HCT116 (cell line): ENCODE measurements at regions not wholly inside any gene's neighbourhood (a gene's known extent, or its start where the extent isn't known, plus 50 kb on each side); places are given as distances from the start of the nearest gene placed in this dataset.

ENCODE experiments used
- ATAC-seq: fragments of 200-7000 bp; cut with Tn5 transposase; 2 replicates; pipeline ENCODE4 v1.9.1; 2020; ENCODE audit warnings: mild to moderate bottlenecking, moderate library complexity
- BruUV-seq: library from RNA; stranded (reverse); fragments of 400-500 nt; replicated peaks from 2 replicates; lab custom pipeline; 2021; lab: Mats Ljungman, UMichigan
- CTCF ChIA-PET: fragments of 300-600 bp; sonication (Branson Sonifier 250); formaldehyde crosslinking; loops from one replicate; lab custom pipeline; 2021; ENCODE audit warnings: antibody characterized with exemption; lab: Charles Lee
- POLR2A ChIA-PET: fragments of 300-600, 350-600 bp; sonication (Branson Sonifier 250); formaldehyde crosslinking; loops from one replicate; lab custom pipeline; 2021; ENCODE audit warnings: antibody characterized with exemption; lab: Charles Lee
- RAD21 ChIA-PET, 2 experiments: fragments of 300-600 bp; sonication (Branson Sonifier 250); formaldehyde crosslinking; loops; one replicate each; lab custom pipeline; 2023; ENCODE audit warnings: low total read pairs in 2 of 2; ENCODE audit not compliant: uncharacterized antibody in 2 of 2, unreplicated experiment in 2 of 2, low non-redundant PET in 1 of 2; lab: Charles Lee
- DNase-seq: peaks from one replicate; pipeline ENCODE4 v3.0.0-alpha.2; 2010; ENCODE audit warnings: low read depth, low spot score
- H2AFZ ChIP-seq: fragments of 200-600 bp; shearing (Covaris generic), sonication (generic); 2 replicates; pipeline ENCODE4 v1.6.1; 2017; ENCODE audit warnings: low read depth, mixed run types, mixed read lengths, antibody characterized with exemption, low read length; ENCODE audit not compliant: poor library complexity, severe bottlenecking
- H3K27ac ChIP-seq: 2 replicates; pipeline ENCODE4 v1.5.1; 2012; ENCODE audit warnings: low read depth, low read length
- H3K27me3 ChIP-seq: fragments of 200-600 bp; sonication (generic); 2 replicates; pipeline ENCODE4 v1.6.1; 2016; ENCODE audit warnings: mixed run types, low read length, mixed read lengths; ENCODE audit not compliant: insufficient read depth
- H3K36me3 ChIP-seq, 2 experiments: fragments of 200-500 bp in 1 of 2; fragments of 200-600 bp in 1 of 2; sonication (Bioruptor generic) in 1 of 2; sonication (generic) in 1 of 2; 2 replicates each; pipeline versions ENCODE4 v1.5.1 to v1.6.1; 2014 to 2016; ENCODE audit warnings: low read length in 2 of 2, inconsistent platforms in 1 of 2, mixed read lengths in 1 of 2, mixed run types in 1 of 2; ENCODE audit not compliant: insufficient read depth in 2 of 2, control insufficient read depth in 1 of 2
- H3K4me1 ChIP-seq, 2 experiments: fragments of 200-600 bp in 1 of 2; sonication (generic) in 1 of 2; 2 replicates each; pipeline versions ENCODE4 v1.5.1 to v1.6.1; 2012 to 2017; ENCODE audit warnings: low read length in 2 of 2, inconsistent platforms in 1 of 2, mild to moderate bottlenecking in 1 of 2, mixed read lengths in 1 of 2, mixed run types in 1 of 2, moderate library complexity in 1 of 2; ENCODE audit not compliant: insufficient read depth in 2 of 2, control insufficient read depth in 1 of 2
- H3K4me2 ChIP-seq: fragments of 200-600 bp; sonication (generic); 2 replicates; pipeline ENCODE4 v1.6.1; 2017; ENCODE audit warnings: mixed run types, low read length, mixed read lengths
- H3K4me3 ChIP-seq, 2 experiments: fragments of 200-600 bp in 1 of 2; sonication (generic) in 1 of 2; replicated peaks in 1 of 2; 2 replicates each; pipeline ENCODE4 v1.5.1; 2011 to 2016; ENCODE audit warnings: low read length in 2 of 2, control low read depth in 1 of 2, low read depth in 1 of 2, mild to moderate bottlenecking in 1 of 2, mixed read lengths in 1 of 2, mixed run types in 1 of 2
- H3K79me2 ChIP-seq: fragments of 200-600 bp; sonication (generic); 2 replicates; pipeline ENCODE4 v1.6.1; 2017; ENCODE audit warnings: mild to moderate bottlenecking, mixed run types, low read length, moderate library complexity, mixed read lengths; ENCODE audit not compliant: insufficient read depth
- H3K9ac ChIP-seq: fragments of 200-600 bp; sonication (generic); 2 replicates; pipeline ENCODE4 v1.6.1; 2016; ENCODE audit warnings: low read length, mixed read lengths
- H3K9me2 ChIP-seq: fragments of 200-600 bp; sonication (generic), shearing (Covaris generic); 2 replicates; pipeline ENCODE4 v1.6.1; 2017; ENCODE audit warnings: mixed run types, mild to moderate bottlenecking, moderate library complexity; ENCODE audit not compliant: insufficient read depth
- H3K9me3 ChIP-seq, 2 experiments: fragments of 200-500 bp in 1 of 2; fragments of 200-600 bp in 1 of 2; sonication (Bioruptor generic) in 1 of 2; sonication (generic) in 1 of 2; 2 replicates each; pipeline ENCODE4 v1.6.1; 2014 to 2017; ENCODE audit warnings: low read length in 2 of 2, mixed read lengths in 2 of 2, inconsistent platforms in 1 of 2, low read depth in 1 of 2, mild to moderate bottlenecking in 1 of 2, mixed run types in 1 of 2, moderate library complexity in 1 of 2; ENCODE audit not compliant: control insufficient read depth in 1 of 2, insufficient read depth in 1 of 2
- H4K20me1 ChIP-seq: fragments of 200-600 bp; sonication (generic), shearing (Covaris generic); 2 replicates; pipeline ENCODE4 v1.6.1; 2017; ENCODE audit warnings: mixed run types, mild to moderate bottlenecking, moderate library complexity; ENCODE audit not compliant: insufficient read depth
- ATF3 ChIP-seq: IDR thresholded peaks from 2 replicates; pipeline ENCODE4 v1.6.1; 2012
- CBX3 ChIP-seq: IDR thresholded peaks from 2 replicates; pipeline ENCODE4 v1.6.1; 2012; ENCODE audit warnings: low read depth
- CEBPB ChIP-seq: IDR thresholded peaks from 2 replicates; pipeline ENCODE4 v1.6.1; 2012; ENCODE audit warnings: low read depth
- CTCF ChIP-seq, 3 experiments: fragments of 200-600 bp in 1 of 3; sonication (generic) in 1 of 3; IDR thresholded peaks in 2 of 3; conservative IDR thresholded peaks in 1 of 3; 2 replicates each; pipeline ENCODE4 v1.5.1; 2012 to 2017; ENCODE audit warnings: low read depth in 2 of 3, low read length in 2 of 3, antibody characterized with exemption in 1 of 3, borderline replicate concordance in 1 of 3, control low read depth in 1 of 3, mild to moderate bottlenecking in 1 of 3, mixed read lengths in 1 of 3, mixed run types in 1 of 3, moderate library complexity in 1 of 3; ENCODE audit not compliant: insufficient read depth in 1 of 3
- EGR1 ChIP-seq: IDR thresholded peaks from 2 replicates; pipeline ENCODE4 v1.6.1; 2012; ENCODE audit warnings: low read depth
- EZH2 ChIP-seq: fragments of 200-600 bp; sonication (generic); IDR thresholded peaks from 2 replicates; pipeline ENCODE4 v1.6.1; 2017; ENCODE audit warnings: antibody characterized with exemption, mixed run types
- EZH2phosphoT487 ChIP-seq: fragments of 200-600 bp; IDR thresholded peaks from 2 replicates; pipeline ENCODE4 v1.6.1; 2018; ENCODE audit warnings: antibody characterized with exemption, borderline replicate concordance
- JUND ChIP-seq: IDR thresholded peaks from 2 replicates; pipeline ENCODE4 v1.6.1; 2012
- POLR2A ChIP-seq: IDR thresholded peaks from 2 replicates; pipeline ENCODE4 v1.7.0; 2011; ENCODE audit warnings: borderline replicate concordance; ENCODE audit not compliant: insufficient read depth, insufficient read length; ENCODE audit errors: extremely low read depth
- POLR2AphosphoS5 ChIP-seq: IDR thresholded peaks from 2 replicates; pipeline ENCODE4 v1.6.1; 2011; ENCODE audit warnings: mild to moderate bottlenecking, low read depth, low read length, moderate library complexity
- RAD21 ChIP-seq: IDR thresholded peaks from 2 replicates; pipeline ENCODE4 v1.6.1; 2012; ENCODE audit warnings: low read depth, mild to moderate bottlenecking
- SIN3A ChIP-seq: IDR thresholded peaks from 2 replicates; pipeline ENCODE4 v1.6.1; 2012; ENCODE audit warnings: low read depth
- SP1 ChIP-seq: IDR thresholded peaks from 2 replicates; pipeline ENCODE4 v1.6.1; 2012; ENCODE audit warnings: low read depth
- SRF ChIP-seq: IDR thresholded peaks from 2 replicates; pipeline ENCODE4 v1.6.1; 2012; ENCODE audit warnings: low read depth
- TCF7L2 ChIP-seq: IDR thresholded peaks from 2 replicates; pipeline ENCODE4 v1.7.0; 2011; ENCODE audit warnings: borderline replicate concordance, inconsistent platforms; ENCODE audit not compliant: insufficient read depth, insufficient read length; ENCODE audit errors: extremely low read depth
- YY1 ChIP-seq: IDR thresholded peaks from 2 replicates; pipeline ENCODE4 v1.6.1; 2011; ENCODE audit warnings: low read length, low read depth, moderate library complexity, mild to moderate bottlenecking; ENCODE audit not compliant: insufficient replicate concordance; ENCODE audit errors: extremely low read depth
- ZBTB33 ChIP-seq: IDR thresholded peaks from 2 replicates; pipeline ENCODE4 v1.6.1; 2011; ENCODE audit warnings: mild to moderate bottlenecking, low read length, moderate library complexity; ENCODE audit not compliant: insufficient replicate concordance; ENCODE audit errors: extremely low read depth
- ZFX ChIP-seq: fragments of 450-650 bp; IDR thresholded peaks from 2 replicates; pipeline ENCODE4 v1.6.1; 2017
- intact Hi-C: fragments of 100-400 bp; cut with micrococcal nuclease; formaldehyde crosslinking; loops from 2 replicates; pipeline ENCODE4 v1.10.0; 2022

GRCh38 chr2:35355056-35355455 lies 1000.5 kb upstream of the CRIM1 start:
- TF ChIP-seq CBX3: no peak
- no peak for TF ChIP-seq JUND
- no peak for TF ChIP-seq SRF
- TF ChIP-seq EZH2: no peak
- no peak for TF ChIP-seq EZH2phosphoT487
- no peak for TF ChIP-seq CTCF (IDR thresholded peaks at IDR 0.05 in 2 of 3, conservative IDR thresholded peaks at IDR 0.05 in 1 of 3; ENCODE audit: borderline replicate concordance in 1 of 3, insufficient read depth in 1 of 3, low read depth in 2 of 3, low read length in 2 of 3)
- no peak for TF ChIP-seq YY1
- TF ChIP-seq CEBPB: no peak
- TF ChIP-seq SP1: no peak
- TF ChIP-seq POLR2AphosphoS5: no peak
- ChIA-PET POLR2A (no interaction called here), RAD21 (no interaction called here), CTCF (no interaction called here)
- no peak for ATAC-seq
- intact Hi-C loops: no loop called here
- H3K9me2 ChIP-seq: no peaks in the 10 kb centered on the region
- BruUV-seq: no TSS peak
- H3K9ac ChIP-seq: no peak overlapping the region
- no peak for DNase-seq
- no peak overlapping the region for H3K4me2 ChIP-seq
- H3K4me3 ChIP-seq: no peak overlapping the region
- H3K79me2 ChIP-seq: no peaks in the 10 kb centered on the region
- no peaks in the 10 kb centered on the region for H4K20me1 ChIP-seq
- no peak overlapping the region for H3K27ac ChIP-seq
- H3K36me3 ChIP-seq: no peaks in the 10 kb centered on the region
- peaks cover 3 to 16% of the 10 kb centered on the region in 2 experiments; a peak in 3 of 4 replicates for H3K9me3 ChIP-seq
- no peaks in the 10 kb centered on the region for H3K4me1 ChIP-seq
- no peak overlapping the region for H2AFZ ChIP-seq
- no peaks in the 10 kb centered on the region for H3K27me3 ChIP-seq

- no peaks in the 10 kb centered on the region; the same call in 1 of the 2 replicates for H4K20me1 ChIP-seq
- peaks cover 5 to 9% of the 10 kb centered on the region in 2 experiments; a peak in 1 of 4 replicates for H3K9me3 ChIP-seq
- no peaks in the 10 kb centered on the region for H3K27me3 ChIP-seq
- H2AFZ ChIP-seq: no peak overlapping the region
- RAD21 ChIA-PET: no interaction called here
- CTCF ChIA-PET: no interaction called here
- H3K9me2 ChIP-seq: no peaks in the 10 kb centered on the region
- ATAC-seq: no peak
- no peaks in the 10 kb centered on the region for H3K36me3 ChIP-seq
- intact Hi-C loops: no loop called here
- H3K27ac ChIP-seq: no peak overlapping the region
- H3K4me1 ChIP-seq: no peaks in the 10 kb centered on the region
- DNase-seq: no peak
- POLR2A ChIA-PET: no interaction called here
- H3K79me2 ChIP-seq: no peaks in the 10 kb centered on the region
- H3K9ac ChIP-seq: no peak overlapping the region
- no peak overlapping the region for H3K4me3 ChIP-seq
- BruUV-seq: no TSS peak
- H3K4me2 ChIP-seq: no peak overlapping the region
- TF ChIP-seq ATF3 (no peak), RAD21 (no peak), SRF (no peak), JUND (no peak), SIN3A (no peak), ZBTB33 (no peak), TCF7L2 (no peak), SP1 (no peak), EGR1 (no peak), POLR2A (no peak), ZFX (no peak)
Observed at GRCh38 chr2:35347561-35347960, 1008.0 kb upstream of the CRIM1 start.
